ENCODE measurements at regions not wholly inside any gene's neighbourhood (a gene's known extent, or its start where the extent isn't known, plus 50 kb on each side); places are given as distances from the start of the nearest gene placed in this dataset.

GRCh38 chr10:91006001-91006751 is 85.3 kb upstream of the ANKRD1 start:
- Histone ChIP-seq H3K9ac (ENCODE audit: low read length) (no peak overlapping the region), H3K36me3 (ENCODE audit: control insufficient read depth, insufficient read depth, low read length) (no peaks in the 10 kb centered on the region), H3K27me3 (ENCODE audit: control insufficient read depth, insufficient read depth, low read length) (no peaks in the 10 kb centered on the region), H3K4me1 (ENCODE audit: control insufficient read depth, insufficient read depth, low read length) (no peaks in the 10 kb centered on the region), H3K9me3 (ENCODE audit: control insufficient read depth, low read length) (no peaks in the 10 kb centered on the region), H3K4me3 (ENCODE audit: low read length) (no peak overlapping the region)

- no peaks in the 10 kb centered on the region for H3K9me3 ChIP-seq (ENCODE audit: control insufficient read depth, low read length)
- H3K4me3 ChIP-seq (ENCODE audit: low read length), result no peak overlapping the region
- no peaks in the 10 kb centered on the region for H3K36me3 ChIP-seq (ENCODE audit: control insufficient read depth, insufficient read depth, low read length)
- no peaks in the 10 kb centered on the region for H3K27me3 ChIP-seq (ENCODE audit: control insufficient read depth, insufficient read depth, low read length)
- H3K4me1 ChIP-seq (ENCODE audit: control insufficient read depth, insufficient read depth, low read length), result no peaks in the 10 kb centered on the region
- no peak overlapping the region for H3K9ac ChIP-seq (ENCODE audit: low read length)
These were observed 86.0 kb upstream of the ANKRD1 start for GRCh38 chr10:91006752-91007346.

GRCh38 chr10:91007655-91008054 is 86.8 kb upstream of the ANKRD1 start:
- no peaks in the 10 kb centered on the region for H3K36me3 ChIP-seq (ENCODE audit: control insufficient read depth, insufficient read depth, low read length)
- no peak overlapping the region for H3K4me3 ChIP-seq (ENCODE audit: low read length)
- H3K9ac ChIP-seq (ENCODE audit: low read length), result no peak overlapping the region
- no peaks in the 10 kb centered on the region for H3K27me3 ChIP-seq (ENCODE audit: control insufficient read depth, insufficient read depth, low read length)
- H3K9me3 ChIP-seq (ENCODE audit: control insufficient read depth, low read length), result no peaks in the 10 kb centered on the region
- H3K4me1 ChIP-seq (ENCODE audit: control insufficient read depth, insufficient read depth, low read length), result no peaks in the 10 kb centered on the region

- H3K27me3 ChIP-seq (ENCODE audit: control insufficient read depth, insufficient read depth, low read length), result no peaks in the 10 kb centered on the region
- no peaks in the 10 kb centered on the region for H3K9me3 ChIP-seq (ENCODE audit: control insufficient read depth, low read length)
- H3K4me3 ChIP-seq (ENCODE audit: low read length), result no peak overlapping the region
- no peak overlapping the region for H3K9ac ChIP-seq (ENCODE audit: low read length)
- H3K4me1 ChIP-seq (ENCODE audit: control insufficient read depth, insufficient read depth, low read length), result no peaks in the 10 kb centered on the region
- no peaks in the 10 kb centered on the region for H3K36me3 ChIP-seq (ENCODE audit: control insufficient read depth, insufficient read depth, low read length)
These were observed 88.2 kb upstream of the ANKRD1 start for GRCh38 chr10:91009121-91009520.

GRCh38 chr10:91010952-91011351 is 90.1 kb upstream of the ANKRD1 start:
- Histone ChIP-seq H3K4me3 (ENCODE audit: low read length) (no peak overlapping the region), H3K9ac (ENCODE audit: low read length) (no peak overlapping the region), H3K36me3 (ENCODE audit: control insufficient read depth, insufficient read depth, low read length) (no peaks in the 10 kb centered on the region), H3K4me1 (ENCODE audit: control insufficient read depth, insufficient read depth, low read length) (no peaks in the 10 kb centered on the region), H3K9me3 (ENCODE audit: control insufficient read depth, low read length) (no peaks in the 10 kb centered on the region), H3K27me3 (ENCODE audit: control insufficient read depth, insufficient read depth, low read length) (no peaks in the 10 kb centered on the region)

- Histone ChIP-seq H3K9me3 (ENCODE audit: control insufficient read depth, low read length) (no peaks in the 10 kb centered on the region), H3K27me3 (ENCODE audit: control insufficient read depth, insufficient read depth, low read length) (no peaks in the 10 kb centered on the region), H3K4me3 (ENCODE audit: low read length) (no peak overlapping the region), H3K4me1 (ENCODE audit: control insufficient read depth, insufficient read depth, low read length) (no peaks in the 10 kb centered on the region), H3K9ac (ENCODE audit: low read length) (no peak overlapping the region), H3K36me3 (ENCODE audit: control insufficient read depth, insufficient read depth, low read length) (no peaks in the 10 kb centered on the region)
These were observed 91.6 kb upstream of the ANKRD1 start for GRCh38 chr10:91012502-91012901.

- Histone ChIP-seq H3K27me3 (ENCODE audit: control insufficient read depth, insufficient read depth, low read length) (no peaks in the 10 kb centered on the region), H3K9ac (ENCODE audit: low read length) (no peak overlapping the region), H3K36me3 (ENCODE audit: control insufficient read depth, insufficient read depth, low read length) (no peaks in the 10 kb centered on the region), H3K4me1 (ENCODE audit: control insufficient read depth, insufficient read depth, low read length) (no peaks in the 10 kb centered on the region), H3K9me3 (ENCODE audit: control insufficient read depth, low read length) (no peaks in the 10 kb centered on the region), H3K4me3 (ENCODE audit: low read length) (no peak overlapping the region)
These were observed 93.1 kb upstream of the ANKRD1 start for GRCh38 chr10:91013985-91014384.

GRCh38 chr10:91017198-91017597 is 96.3 kb upstream of the ANKRD1 start:
- H3K36me3 ChIP-seq (ENCODE audit: control insufficient read depth, insufficient read depth, low read length), result no peaks in the 10 kb centered on the region
- H3K9me3 ChIP-seq (ENCODE audit: control insufficient read depth, low read length), result no peaks in the 10 kb centered on the region
- H3K4me1 ChIP-seq (ENCODE audit: control insufficient read depth, insufficient read depth, low read length), result no peaks in the 10 kb centered on the region
- H3K4me3 ChIP-seq (ENCODE audit: low read length), result no peak overlapping the region
- no peak overlapping the region for H3K9ac ChIP-seq (ENCODE audit: low read length)
- H3K27me3 ChIP-seq (ENCODE audit: control insufficient read depth, insufficient read depth, low read length), result no peaks in the 10 kb centered on the region

- H3K9me3 ChIP-seq (ENCODE audit: control insufficient read depth, low read length), result no peaks in the 10 kb centered on the region
- no peak overlapping the region for H3K9ac ChIP-seq (ENCODE audit: low read length)
- H3K27me3 ChIP-seq (ENCODE audit: control insufficient read depth, insufficient read depth, low read length), result no peaks in the 10 kb centered on the region
- H3K4me3 ChIP-seq (ENCODE audit: low read length), result no peak overlapping the region
- no peaks in the 10 kb centered on the region for H3K4me1 ChIP-seq (ENCODE audit: control insufficient read depth, insufficient read depth, low read length)
- no peaks in the 10 kb centered on the region for H3K36me3 ChIP-seq (ENCODE audit: control insufficient read depth, insufficient read depth, low read length)
These were observed 101.0 kb upstream of the ANKRD1 start for GRCh38 chr10:91021901-91022300.

GRCh38 chr10:91022390-91022789 is 101.5 kb upstream of the ANKRD1 start:
- Histone ChIP-seq H3K4me1 (ENCODE audit: control insufficient read depth, insufficient read depth, low read length) (no peaks in the 10 kb centered on the region), H3K9me3 (ENCODE audit: control insufficient read depth, low read length) (no peaks in the 10 kb centered on the region), H3K9ac (ENCODE audit: low read length) (no peak overlapping the region), H3K27me3 (ENCODE audit: control insufficient read depth, insufficient read depth, low read length) (no peaks in the 10 kb centered on the region), H3K4me3 (ENCODE audit: low read length) (no peak overlapping the region), H3K36me3 (ENCODE audit: control insufficient read depth, insufficient read depth, low read length) (no peaks in the 10 kb centered on the region)

GRCh38 chr10:91022924-91023699 is 102.2 kb upstream of the ANKRD1 start:
- H3K4me3 ChIP-seq (ENCODE audit: low read length), result no peak overlapping the region
- no peak overlapping the region for H3K9ac ChIP-seq (ENCODE audit: low read length)
- H3K4me1 ChIP-seq (ENCODE audit: control insufficient read depth, insufficient read depth, low read length), result no peaks in the 10 kb centered on the region
- H3K36me3 ChIP-seq (ENCODE audit: control insufficient read depth, insufficient read depth, low read length), result no peaks in the 10 kb centered on the region
- no peaks in the 10 kb centered on the region for H3K9me3 ChIP-seq (ENCODE audit: control insufficient read depth, low read length)
- H3K27me3 ChIP-seq (ENCODE audit: control insufficient read depth, insufficient read depth, low read length), result no peaks in the 10 kb centered on the region

GRCh38 chr10:91023700-91024398 is 103.0 kb upstream of the ANKRD1 start:
- Histone ChIP-seq H3K9ac (ENCODE audit: low read length) (no peak overlapping the region), H3K4me3 (ENCODE audit: low read length) (no peak overlapping the region)

More at GRCh38 chr10:91023700-91024398, 103.0 kb upstream of the ANKRD1 start:
- H3K9me3 ChIP-seq (ENCODE audit: control insufficient read depth, low read length), result no peaks in the 10 kb centered on the region
- no peaks in the 10 kb centered on the region for H3K27me3 ChIP-seq (ENCODE audit: control insufficient read depth, insufficient read depth, low read length)
- no peaks in the 10 kb centered on the region for H3K4me1 ChIP-seq (ENCODE audit: control insufficient read depth, insufficient read depth, low read length)
- H3K36me3 ChIP-seq (ENCODE audit: control insufficient read depth, insufficient read depth, low read length), result no peaks in the 10 kb centered on the region
